HG03342 (cell line): ENCODE measurements at regions not wholly inside any gene's neighbourhood (a gene's known extent, or its start where the extent isn't known, plus 50 kb on each side); places are given as distances from the start of the nearest gene placed in this dataset.

ENCODE experiments used
- ATAC-seq: cut with Tn5 transposase; IDR thresholded peaks from one replicate; pipeline ENCODE4 v1.9.1; 2021; ENCODE audit warnings: mild to moderate bottlenecking, moderate library complexity; ENCODE audit not compliant: unreplicated experiment

DNA sequence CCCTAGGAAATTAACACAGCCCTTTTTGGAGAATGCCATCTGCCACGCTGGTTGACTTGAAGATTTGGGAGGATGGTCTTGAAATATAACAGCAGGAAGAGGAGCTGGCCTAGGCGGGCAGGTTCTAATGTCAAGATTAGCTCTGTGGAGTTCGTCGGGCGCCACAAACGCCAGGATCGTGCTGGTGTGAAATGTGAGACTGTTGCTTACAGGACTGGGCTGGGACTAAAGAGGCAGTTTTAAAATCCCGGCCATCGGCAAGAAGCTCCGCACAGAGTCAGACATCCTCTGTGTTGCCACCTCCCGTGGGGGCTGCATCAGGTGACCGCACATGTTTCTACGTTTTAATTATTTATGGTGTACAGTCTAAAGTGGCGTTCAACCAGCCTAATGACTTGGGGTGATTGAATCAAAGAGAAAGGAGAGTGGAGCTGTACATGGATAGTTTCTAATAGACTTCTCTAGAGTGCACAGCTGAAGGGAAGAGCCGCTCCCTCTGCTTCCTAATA, 99.4 kb upstream of the BCL11A start:
- no peak for ATAC-seq

DNA sequence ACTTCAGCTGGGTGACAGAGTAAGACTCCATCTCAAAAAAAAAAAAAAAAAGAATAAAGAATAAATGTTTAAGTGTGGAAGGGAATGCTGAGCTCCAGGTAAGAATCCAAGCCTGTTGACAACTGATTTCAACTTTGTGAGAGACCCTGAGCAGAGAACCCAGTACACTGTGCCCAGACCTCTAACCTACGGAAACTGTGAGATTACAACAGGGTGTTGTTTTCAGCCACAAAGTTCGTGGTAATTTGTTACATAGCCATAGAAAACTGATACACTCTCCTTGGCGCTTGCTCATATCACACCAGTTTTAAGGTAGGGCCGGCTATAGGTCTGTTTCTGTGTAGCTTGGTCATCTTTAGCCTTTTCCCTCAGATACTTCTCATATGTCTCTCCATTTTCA, 98.4 kb upstream of the PAPOLG start:
- ATAC-seq, result no peak

DNA sequence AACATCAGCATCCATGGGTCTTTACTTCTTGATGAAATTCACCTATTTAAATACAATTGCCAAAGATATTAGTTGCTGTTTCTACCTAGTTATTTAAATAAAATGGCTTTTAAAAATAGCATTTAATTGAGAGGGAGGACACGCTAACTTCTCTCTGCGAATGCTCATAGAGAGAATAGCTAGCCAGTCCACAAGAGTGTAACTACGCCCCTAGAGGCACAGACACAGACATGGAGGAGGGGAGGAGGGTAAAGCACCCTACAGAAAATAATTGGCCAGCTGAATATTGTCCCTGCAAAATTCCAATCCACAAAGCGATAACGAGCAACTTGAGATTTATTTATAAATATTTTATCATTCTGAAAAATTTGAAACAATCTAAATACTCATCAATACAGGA, 97.0 kb upstream of the PAPOLG start:
- no peak for ATAC-seq

DNA sequence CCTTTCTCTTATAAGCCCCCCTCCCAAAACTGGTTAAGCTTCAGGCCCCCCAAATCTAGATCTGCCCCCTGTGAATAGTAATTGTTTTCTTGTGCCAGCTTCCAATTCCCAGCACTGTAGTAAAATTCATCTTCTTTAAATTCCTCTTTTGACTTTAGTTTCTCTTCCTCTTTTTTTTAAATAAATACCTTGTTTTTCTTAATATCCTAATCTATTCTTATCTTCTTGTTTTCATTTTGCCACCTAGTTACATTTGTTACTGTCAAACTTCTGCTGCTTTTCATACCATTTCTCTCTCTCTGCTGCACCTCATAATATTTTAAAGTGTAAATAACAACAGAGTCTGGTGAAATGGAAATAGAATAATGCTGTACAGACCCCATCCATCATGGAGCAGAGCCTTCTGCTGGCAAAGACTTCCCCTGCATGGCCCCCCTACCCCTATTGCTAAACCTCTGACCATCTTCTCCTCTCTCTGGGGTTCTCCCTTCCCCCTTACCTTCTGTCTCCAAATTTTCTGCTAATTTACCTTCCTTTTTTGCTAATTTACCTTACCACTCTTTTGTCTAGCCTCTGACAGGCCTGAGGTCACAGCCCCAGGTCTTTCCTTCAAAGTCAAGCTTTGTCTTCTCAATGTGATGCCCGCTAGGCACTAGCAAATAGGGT, 94.9 kb upstream of the PAPOLG start:
- no peak for ATAC-seq

DNA sequence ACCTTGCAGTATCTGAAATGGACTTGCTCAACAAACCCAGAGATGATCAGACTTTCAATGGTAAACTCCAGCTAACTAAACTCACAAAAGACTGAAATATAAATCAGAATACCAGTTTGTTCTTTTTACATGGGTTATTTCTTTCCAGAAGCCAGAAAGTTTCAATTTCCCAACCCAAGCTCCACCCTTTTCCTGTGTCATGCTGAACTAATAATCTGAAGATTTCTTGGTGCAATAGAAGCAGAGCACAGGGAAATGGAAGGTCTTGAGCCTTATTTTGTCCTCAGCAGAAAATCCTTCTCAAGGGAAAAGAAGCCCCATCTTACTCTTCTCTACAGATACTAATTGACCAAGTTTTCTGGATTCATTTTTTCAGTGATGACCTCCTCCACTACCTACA, 93.3 kb upstream of the PAPOLG start:
- ATAC-seq, result no peak

DNA sequence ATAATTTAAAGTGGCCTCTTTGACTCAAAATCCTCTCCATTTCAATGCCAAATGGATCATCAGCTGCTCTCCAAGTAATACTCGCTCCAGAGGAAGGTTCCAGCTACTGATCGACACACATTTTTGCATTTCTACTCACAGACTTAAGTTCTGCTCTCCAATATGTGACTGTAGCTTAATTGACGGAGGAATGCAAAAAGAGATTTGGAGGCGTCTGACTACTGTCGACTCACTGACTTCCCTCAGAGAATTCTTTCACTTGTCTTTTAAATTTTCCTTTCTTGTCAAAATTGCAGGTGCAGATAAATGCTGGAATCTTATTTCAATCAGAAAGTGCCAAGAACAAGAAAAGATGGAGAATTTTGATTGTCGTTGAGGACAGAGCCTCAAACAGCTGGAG, 84.1 kb upstream of the PAPOLG start:
- ATAC-seq, result no peak

DNA sequence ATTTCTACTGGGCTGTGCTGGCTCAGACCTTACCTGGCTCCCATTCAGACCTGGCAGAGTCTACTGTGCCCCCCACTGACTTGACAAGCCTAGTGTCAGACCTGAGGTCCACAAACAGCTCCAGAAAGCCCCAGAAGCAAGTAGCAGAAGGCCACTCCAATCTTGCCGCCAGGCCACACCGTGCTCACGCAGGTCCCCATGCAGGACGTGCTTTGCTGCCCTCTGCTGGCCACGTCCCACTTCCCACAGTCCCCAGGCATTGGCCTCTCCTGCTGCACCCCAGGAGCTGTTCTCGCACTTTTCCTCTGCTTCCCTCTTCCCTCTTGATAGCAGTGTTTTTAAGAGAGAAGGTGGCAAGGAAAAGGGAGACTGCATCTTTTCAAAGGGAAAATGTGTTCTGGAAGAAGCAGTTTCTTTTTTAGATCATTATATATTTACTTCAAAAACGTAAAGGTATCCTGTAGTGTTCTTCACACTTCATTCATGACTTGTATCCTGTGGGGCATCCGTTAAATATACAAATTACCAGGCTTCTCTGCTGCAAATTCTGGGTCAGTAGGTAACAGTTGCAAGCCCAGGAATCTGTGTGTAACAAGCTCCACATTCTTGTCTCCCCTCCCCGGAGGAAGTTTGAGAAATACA, 81.4 kb upstream of the PAPOLG start:
- peak; percentile 99 for ATAC-seq

DNA sequence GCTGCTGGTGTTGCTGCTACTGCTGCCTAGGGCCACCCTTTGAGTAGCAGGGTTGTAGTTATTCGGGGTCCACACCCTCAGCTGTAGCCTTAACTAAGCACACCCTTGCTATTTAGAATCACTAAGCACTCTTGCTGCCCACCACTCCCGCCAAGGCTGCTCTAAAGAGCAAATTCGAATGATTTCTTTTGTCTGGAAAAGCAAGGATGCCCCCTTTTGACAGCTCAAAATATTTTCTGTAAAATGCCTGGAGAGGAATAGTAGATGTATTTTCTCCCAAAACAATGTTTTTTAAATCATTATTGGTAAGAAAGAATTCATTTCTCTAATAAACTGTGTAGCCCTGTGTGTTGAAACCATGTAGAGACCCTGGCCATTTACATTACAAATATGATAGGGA, 80.8 kb upstream of the PAPOLG start:
- ATAC-seq, result no peak

DNA sequence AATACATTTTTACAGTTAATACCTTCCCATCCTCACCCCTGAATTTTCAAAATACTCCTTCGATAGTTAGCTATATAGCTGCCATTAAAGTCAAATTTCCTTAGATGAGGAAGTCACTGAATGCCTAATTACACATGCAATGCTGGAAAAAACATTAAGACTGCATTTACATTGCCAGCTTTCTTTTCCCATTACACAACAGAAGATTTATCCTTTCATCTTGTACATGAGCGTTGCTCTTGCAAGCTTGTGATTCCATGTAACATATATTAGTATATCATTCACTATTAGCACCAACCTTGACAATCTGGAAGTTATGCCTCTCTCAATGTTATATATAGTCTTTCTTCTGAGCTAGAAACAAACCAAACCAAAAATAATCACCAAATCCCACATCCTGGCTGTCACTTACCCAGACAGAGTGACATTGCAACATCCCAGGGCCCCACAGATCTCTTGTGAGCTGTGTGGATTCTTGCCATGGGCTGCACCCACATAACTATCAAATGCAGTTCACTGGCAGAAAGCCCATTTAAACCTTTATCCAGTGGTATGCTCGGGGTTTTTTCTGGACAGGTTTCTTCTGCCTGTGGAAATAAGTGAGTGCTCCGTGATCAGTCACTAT, 79.2 kb upstream of the PAPOLG start:
- no peak for ATAC-seq

DNA sequence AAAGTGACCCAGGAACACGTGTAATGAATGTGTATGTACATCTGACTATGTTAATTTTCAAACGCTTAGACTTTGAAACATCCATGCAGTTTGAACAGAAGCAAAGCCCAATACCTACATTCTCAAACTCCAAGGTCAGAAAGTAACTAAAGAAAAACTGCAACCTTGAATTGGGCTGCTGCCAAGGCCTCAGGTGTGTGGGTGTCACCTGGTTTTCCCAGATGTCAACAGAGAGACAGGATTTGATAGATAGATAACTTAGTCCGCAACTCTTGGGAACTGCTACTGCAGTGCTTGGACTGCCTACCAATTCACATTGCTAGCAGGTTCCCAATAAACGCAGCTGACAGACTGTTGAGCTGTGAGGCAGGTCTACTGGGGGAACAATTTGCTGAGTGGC, 78.7 kb upstream of the PAPOLG start:
- ATAC-seq, result no peak

DNA sequence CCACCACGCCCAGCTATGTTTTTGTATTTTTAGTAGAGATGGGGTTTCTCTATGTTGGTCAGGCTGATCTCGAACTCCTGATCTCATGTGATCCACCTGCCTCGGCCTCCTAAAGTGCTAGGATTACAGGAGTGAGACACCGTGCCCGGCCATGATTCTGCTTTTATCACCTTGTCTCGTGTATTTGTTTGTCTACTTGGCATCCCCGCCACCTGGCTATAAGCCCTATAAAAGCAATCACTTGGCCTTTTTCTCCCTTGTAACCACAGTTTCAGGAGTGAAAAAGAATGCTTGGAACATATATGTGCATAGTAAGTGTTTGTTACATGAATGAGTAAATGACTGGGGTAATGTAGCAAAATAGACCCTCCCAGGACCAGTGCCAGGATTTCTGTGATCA, 77.5 kb upstream of the PAPOLG start:
- no peak for ATAC-seq

DNA sequence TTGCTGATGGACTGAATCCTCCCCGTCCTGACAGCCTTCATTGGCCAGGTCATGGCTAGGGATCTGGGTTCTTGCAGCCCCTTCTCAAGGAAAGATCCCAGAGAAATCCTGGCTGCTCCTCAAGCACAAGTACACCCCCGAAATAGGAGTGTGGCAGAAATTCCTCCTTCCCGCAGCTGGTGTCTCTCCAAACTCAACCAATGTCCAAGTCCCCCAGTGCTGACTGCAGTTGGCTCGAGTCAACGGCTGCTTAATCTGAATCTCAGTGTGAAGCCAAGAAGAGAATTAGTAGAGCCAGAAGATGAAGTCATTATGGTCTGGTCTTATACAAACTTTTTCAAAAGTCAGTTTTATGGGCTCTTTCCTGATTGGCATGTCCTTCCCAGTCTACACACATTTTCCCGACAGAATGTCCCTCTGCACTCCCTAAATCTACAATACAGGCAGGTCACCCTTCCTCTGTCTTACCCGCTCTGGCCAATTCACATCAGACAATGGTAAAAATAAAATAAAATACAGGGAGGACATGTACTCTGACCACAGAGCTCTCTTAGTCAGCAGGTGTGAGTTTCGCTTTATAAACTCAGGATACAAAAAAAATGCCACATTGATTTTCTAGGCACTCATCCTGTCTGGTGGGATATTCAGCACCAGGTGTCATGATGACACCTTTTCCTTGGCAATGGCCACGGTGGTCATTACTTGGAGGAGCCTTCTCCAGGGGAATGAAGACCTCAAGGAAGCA, 76.9 kb upstream of the PAPOLG start:
- no peak for ATAC-seq

DNA sequence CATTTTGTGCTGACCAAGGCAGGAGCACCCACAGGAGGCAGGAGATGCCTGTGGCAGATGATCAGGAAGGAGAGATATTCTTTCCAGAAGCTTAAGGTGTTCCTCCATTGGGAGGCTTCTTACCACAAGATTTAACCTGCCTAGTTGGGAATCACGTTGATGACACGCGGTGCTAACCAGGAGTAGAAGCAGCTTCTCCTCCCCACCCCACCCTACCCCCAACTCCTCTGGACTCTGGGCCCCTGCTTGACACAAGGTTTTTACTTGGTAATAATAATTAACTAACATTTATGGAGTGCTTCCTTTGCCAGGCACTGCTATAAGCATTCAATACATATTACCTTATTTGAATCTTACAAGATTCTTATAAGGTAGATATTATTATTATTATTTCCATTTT, 62.5 kb upstream of the PAPOLG start:
- ATAC-seq, result no peak

DNA sequence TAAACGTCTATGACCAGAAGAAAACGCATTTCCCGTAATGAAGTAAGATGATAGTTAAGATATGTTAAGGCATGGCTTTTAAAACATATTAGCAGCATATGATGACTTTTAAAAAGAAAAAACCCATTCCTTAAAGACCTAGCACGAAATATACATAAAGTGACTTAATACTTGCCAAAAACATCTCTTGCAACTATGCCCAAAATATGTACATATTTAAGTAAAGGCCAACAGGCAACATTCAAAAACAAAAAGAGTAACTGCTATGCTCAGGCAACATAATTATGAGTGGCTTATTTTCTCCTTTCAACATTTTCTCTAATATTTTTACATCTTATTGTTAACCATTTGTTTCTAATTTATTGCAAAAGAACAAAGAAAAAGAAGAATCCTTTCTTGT, 60.3 kb upstream of the PAPOLG start:
- ATAC-seq, result no peak

DNA sequence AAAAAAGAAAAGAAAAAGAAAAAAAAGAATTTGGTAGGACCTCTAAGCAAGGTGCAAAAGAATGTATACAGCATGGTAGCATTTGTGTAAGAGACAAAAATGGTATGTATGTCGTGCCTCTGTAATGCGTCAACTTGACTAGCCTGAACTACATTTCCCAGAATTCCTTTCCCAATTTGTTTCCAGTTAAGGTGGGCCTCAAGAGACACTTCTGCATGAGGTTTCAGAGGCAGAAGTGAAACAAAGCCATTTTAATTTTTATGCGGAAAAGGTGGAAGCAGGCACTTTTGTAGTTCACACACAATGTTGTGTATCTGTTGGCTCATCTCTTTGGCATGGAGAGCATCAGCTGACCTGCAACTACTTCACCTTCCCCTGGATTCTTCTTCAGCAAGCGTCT, 56.5 kb upstream of the PAPOLG start:
- no peak for ATAC-seq

DNA sequence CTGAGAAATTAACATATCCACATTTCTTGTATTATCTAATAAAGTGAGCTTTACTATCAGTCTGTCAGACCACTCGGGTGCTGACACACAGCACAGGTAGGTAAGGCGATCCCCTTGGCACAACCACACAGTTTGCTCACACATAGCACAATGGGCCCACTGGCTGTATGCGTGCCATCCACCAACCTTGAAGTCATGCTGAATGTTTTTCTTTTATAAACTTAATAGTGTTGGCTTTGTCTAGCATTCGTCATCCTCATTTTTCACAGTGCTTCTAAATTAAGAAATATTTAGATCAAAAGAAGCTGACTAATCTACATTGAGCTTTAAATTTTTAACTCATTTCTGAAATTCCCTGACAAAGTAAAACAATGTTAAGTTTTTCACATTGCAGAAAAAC, 50.0 kb upstream of the PAPOLG start:
- ATAC-seq, result no peak
